ENCODE measurements at regions not wholly inside any gene's neighbourhood (a gene's known extent, or its start where the extent isn't known, plus 50 kb on each side); places are given as distances from the start of the nearest gene placed in this dataset.

DNA sequence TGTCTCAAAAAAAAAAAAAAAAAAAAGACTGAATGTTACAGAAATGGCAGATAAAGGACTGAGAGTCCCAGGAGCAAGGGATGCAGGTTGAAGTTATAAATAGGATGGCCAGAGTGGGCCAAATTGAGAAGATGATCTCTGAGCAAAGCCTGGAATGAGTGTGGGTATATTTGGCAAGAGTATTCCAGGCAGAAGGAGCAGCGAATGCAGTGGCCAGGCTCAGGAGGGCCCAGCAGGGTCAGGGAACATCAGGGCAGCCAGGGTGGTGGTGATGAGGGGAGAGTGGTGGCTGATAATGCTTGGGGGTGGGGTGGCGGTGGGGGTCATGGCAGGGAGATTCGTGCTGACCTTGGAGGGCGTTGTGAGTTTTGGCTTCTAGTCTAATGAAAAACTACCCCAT lies 141.3 kb upstream of the AGAP1 start:
- Histone ChIP-seq H3K36me3 (ENCODE audit: control insufficient read depth, insufficient read depth, low read length) (no peaks in the 10 kb centered on the region), H3K27me3 (ENCODE audit: control insufficient read depth, insufficient read depth, low read length) (no peaks in the 10 kb centered on the region), H3K4me3 (ENCODE audit: low read depth, low read length) (no peak overlapping the region)
- TF ChIP-seq, protein P1, sequence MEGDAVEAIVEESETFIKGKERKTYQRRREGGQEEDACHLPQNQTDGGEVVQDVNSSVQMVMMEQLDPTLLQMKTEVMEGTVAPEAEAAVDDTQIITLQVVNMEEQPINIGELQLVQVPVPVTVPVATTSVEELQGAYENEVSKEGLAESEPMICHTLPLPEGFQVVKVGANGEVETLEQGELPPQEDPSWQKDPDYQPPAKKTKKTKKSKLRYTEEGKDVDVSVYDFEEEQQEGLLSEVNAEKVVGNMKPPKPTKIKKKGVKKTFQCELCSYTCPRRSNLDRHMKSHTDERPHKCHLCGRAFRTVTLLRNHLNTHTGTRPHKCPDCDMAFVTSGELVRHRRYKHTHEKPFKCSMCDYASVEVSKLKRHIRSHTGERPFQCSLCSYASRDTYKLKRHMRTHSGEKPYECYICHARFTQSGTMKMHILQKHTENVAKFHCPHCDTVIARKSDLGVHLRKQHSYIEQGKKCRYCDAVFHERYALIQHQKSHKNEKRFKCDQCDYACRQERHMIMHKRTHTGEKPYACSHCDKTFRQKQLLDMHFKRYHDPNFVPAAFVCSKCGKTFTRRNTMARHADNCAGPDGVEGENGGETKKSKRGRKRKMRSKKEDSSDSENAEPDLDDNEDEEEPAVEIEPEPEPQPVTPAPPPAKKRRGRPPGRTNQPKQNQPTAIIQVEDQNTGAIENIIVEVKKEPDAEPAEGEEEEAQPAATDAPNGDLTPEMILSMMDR (IDR thresholded peaks at IDR 0.05; ENCODE audit: insufficient read depth, low read length, poor library complexity, severe bottlenecking) = no peak
- no peak for DNase-seq (ENCODE audit: low read depth)

DNA sequence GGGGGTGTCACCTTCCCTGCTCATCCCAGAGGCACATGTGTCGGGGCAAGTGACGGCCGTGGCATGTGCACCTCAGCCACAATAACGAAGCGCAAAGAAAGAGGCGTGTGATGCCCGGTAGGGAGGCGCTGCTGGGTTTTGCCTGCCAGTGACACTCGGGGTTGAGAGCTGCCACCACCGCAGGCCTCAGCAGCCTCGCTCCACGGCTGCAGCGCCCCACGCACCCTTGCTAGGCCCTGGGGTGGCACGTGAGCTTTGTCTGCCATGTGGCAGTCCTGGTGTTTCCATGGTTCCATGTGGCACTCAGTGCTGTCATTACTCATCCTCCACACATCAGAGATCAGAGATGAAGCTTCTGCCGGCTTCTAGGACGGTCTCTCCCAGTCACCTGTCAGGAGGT lies 136.0 kb upstream of the AGAP1 start:
- H3K27me3 ChIP-seq (ENCODE audit: control insufficient read depth, insufficient read depth, low read length) = no peaks in the 10 kb centered on the region
- H3K36me3 ChIP-seq (ENCODE audit: control insufficient read depth, insufficient read depth, low read length) = no peaks in the 10 kb centered on the region
- TF ChIP-seq, protein P1 (IDR thresholded peaks at IDR 0.05; ENCODE audit: insufficient read depth, low read length, poor library complexity, severe bottlenecking) = no peak
- H3K4me3 ChIP-seq (ENCODE audit: low read depth, low read length) = no peak overlapping the region
- DNase-seq (ENCODE audit: low read depth) = no peak

DNA sequence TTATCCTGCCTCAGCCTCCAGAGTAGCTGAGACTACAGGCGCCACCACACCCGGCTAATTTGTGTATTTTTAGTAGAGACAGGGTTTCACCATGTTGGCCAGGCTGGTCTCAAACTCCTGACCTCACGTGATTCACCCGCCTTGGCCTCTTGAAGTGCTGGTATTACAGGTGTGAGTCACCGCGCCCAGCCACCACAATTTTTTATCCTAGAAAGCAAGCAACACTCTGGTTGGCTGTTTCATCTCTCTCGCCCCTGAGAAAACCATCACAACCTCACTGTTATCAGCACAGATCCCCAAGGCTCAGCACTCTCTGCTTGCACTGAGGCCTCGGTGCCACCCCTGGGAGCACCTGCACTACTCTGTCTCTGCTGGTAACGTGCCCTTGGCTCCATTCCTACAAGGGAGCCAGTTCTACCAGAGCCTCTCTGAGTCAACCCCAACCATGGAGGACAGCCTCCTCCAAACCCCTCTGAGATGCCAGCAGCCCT lies 134.8 kb upstream of the AGAP1 start:
- Histone ChIP-seq H3K27me3 (ENCODE audit: control insufficient read depth, insufficient read depth, low read length) (peaks cover 3% of the 10 kb centered on the region), H3K36me3 (ENCODE audit: control insufficient read depth, insufficient read depth, low read length) (no peaks in the 10 kb centered on the region), H3K4me3 (ENCODE audit: low read depth, low read length) (no peak overlapping the region)
- DNase-seq (ENCODE audit: low read depth) = no peak
- TF ChIP-seq, protein P1 (IDR thresholded peaks at IDR 0.05; ENCODE audit: insufficient read depth, low read length, poor library complexity, severe bottlenecking) = no peak

DNA sequence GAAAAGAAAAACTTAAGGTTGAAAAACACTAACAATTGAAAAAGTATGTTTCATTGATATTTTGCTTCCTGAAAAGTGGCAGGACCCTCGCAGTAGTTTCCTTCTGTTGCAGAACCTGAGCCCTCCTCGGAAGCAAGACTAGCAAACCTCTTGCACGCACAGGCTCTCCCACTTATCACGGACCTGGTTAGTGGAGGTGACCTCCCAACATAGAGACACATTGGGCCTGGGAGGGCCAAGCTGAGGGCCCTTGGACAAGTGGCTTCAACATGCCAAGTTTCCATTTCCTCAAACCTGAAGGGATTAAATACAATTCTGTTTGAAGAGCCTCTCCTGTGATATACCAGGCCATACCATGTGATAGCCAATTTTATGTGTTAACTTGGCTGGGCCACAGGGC lies 133.4 kb upstream of the AGAP1 start:
- H3K27me3 ChIP-seq (ENCODE audit: control insufficient read depth, insufficient read depth, low read length) = peaks cover 8% of the 10 kb centered on the region
- TF ChIP-seq, protein P1 (IDR thresholded peaks at IDR 0.05; ENCODE audit: insufficient read depth, low read length, poor library complexity, severe bottlenecking) = no peak
- no peak for DNase-seq (ENCODE audit: low read depth)
- H3K36me3 ChIP-seq (ENCODE audit: control insufficient read depth, insufficient read depth, low read length) = no peaks in the 10 kb centered on the region
- no peak overlapping the region for H3K4me3 ChIP-seq (ENCODE audit: low read depth, low read length)

DNA sequence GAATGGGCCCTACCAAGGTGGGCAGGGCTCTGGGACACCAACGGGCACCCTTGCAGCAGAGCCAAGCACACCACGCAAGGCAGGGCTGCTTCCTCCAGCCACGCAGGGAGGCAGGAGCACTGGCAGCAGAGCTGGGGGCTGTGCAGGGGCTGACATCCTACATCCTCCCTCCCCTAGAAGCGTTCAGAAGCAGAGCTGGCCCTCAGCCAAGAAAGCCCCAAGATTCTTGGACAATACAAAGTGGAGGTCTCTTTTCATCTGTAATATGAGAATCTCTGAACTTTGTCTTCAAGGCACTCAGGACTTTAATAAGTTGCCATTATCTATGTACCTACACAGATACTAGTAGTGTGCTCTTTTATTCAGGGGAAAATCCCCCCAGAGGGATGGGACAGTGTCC lies 128.1 kb upstream of the AGAP1 start:
- H3K4me3 ChIP-seq (ENCODE audit: low read depth, low read length) = no peak overlapping the region
- H3K27me3 ChIP-seq (ENCODE audit: control insufficient read depth, insufficient read depth, low read length) = peaks cover 10% of the 10 kb centered on the region
- DNase-seq (ENCODE audit: low read depth) = no peak
- TF ChIP-seq, protein P1 (IDR thresholded peaks at IDR 0.05; ENCODE audit: insufficient read depth, low read length, poor library complexity, severe bottlenecking) = no peak
- H3K36me3 ChIP-seq (ENCODE audit: control insufficient read depth, insufficient read depth, low read length) = no peaks in the 10 kb centered on the region

DNA sequence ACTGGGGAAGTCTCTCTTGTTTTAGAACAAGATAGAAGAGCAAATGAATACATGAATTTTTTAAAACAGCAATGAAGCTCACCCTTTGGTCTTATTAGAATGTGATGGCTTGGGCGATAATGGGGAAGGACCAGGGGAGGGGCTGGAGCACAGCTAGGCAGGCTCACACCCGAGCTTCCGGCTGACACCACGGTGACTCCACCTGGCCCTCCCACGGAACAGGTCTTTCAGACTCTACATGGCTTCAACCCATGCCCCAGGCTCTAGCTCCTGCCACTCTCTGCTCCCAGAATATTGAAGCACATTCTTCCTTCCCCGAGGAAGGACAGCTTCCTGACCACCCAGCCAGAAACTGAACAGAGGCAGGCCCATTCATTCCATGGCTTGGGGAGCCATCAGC lies 127.5 kb upstream of the AGAP1 start:
- TF ChIP-seq, protein P1 (IDR thresholded peaks at IDR 0.05; ENCODE audit: insufficient read depth, low read length, poor library complexity, severe bottlenecking) = no peak
- Histone ChIP-seq H3K4me3 (ENCODE audit: low read depth, low read length) (no peak overlapping the region), H3K27me3 (ENCODE audit: control insufficient read depth, insufficient read depth, low read length) (peaks cover 10% of the 10 kb centered on the region), H3K36me3 (ENCODE audit: control insufficient read depth, insufficient read depth, low read length) (no peaks in the 10 kb centered on the region)
- DNase-seq (ENCODE audit: low read depth) = no peak

Data from kidney epithelial cell (primary cell).